HG03469 (cell line): ENCODE measurements at regions not wholly inside any gene's neighbourhood (a gene's known extent, or its start where the extent isn't known, plus 50 kb on each side); places are given as distances from the start of the nearest gene placed in this dataset.
"Not testable (repeated sequence)": the region's sequence is repeated elsewhere in the genome, so short reads cannot be mapped to it uniquely, and the experiment has no call there.

Experiments used
- ATAC-seq: cut with Tn5 transposase; IDR thresholded peaks from one replicate; pipeline ENCODE4 v1.9.1; 2021; ENCODE audit warnings: mild to moderate bottlenecking, moderate library complexity, moderate number of reproducible peaks; ENCODE audit not compliant: unreplicated experiment

GRCh38 chr6:27132532-27133280 is 114.8 kb upstream of the PRSS16 start:
- peak; percentile 66 for ATAC-seq

- no peak for ATAC-seq
These were observed 113.9 kb upstream of the PRSS16 start for GRCh38 chr6:27133281-27134227.

- ATAC-seq, result no peak
These were observed 112.3 kb upstream of the PRSS16 start for GRCh38 chr6:27135087-27135657.

- no peak for ATAC-seq
These were observed 111.3 kb upstream of the PRSS16 start for GRCh38 chr6:27136077-27136644.

- ATAC-seq, result no peak
These were observed 110.3 kb upstream of the PRSS16 start for GRCh38 chr6:27136978-27137814.

GRCh38 chr6:27138406-27138805 is 109.1 kb upstream of the PRSS16 start:
- no peak for ATAC-seq

- ATAC-seq, result peak; percentile 34
These were observed 108.4 kb upstream of the PRSS16 start for GRCh38 chr6:27138837-27139755.

GRCh38 chr6:27139756-27140579 is 107.5 kb upstream of the PRSS16 start:
- peak; percentile 6 for ATAC-seq

GRCh38 chr6:27140999-27141528 is 106.4 kb upstream of the PRSS16 start:
- ATAC-seq, result no peak

- ATAC-seq, result no peak
These were observed 105.9 kb upstream of the PRSS16 start for GRCh38 chr6:27141529-27142015.

GRCh38 chr6:27143020-27143388 is 104.5 kb upstream of the PRSS16 start:
- not testable (repeated sequence) for ATAC-seq

GRCh38 chr6:27143474-27144026 is 104.0 kb upstream of the PRSS16 start:
- ATAC-seq, result no peak

GRCh38 chr6:27144740-27145079 is 102.8 kb upstream of the PRSS16 start:
- no peak for ATAC-seq

- no peak for ATAC-seq
These were observed 101.6 kb upstream of the PRSS16 start for GRCh38 chr6:27145731-27146455.

GRCh38 chr6:27146456-27146705 is 101.1 kb upstream of the PRSS16 start:
- not testable (repeated sequence) for ATAC-seq

- ATAC-seq, result peak; percentile 67
These were observed 100.6 kb upstream of the PRSS16 start for GRCh38 chr6:27146706-27147505.

GRCh38 chr6:27148404-27148795 is 99.1 kb upstream of the PRSS16 start:
- ATAC-seq, result no peak
